ENCODE measurements at regions not wholly inside any gene's neighbourhood (a gene's known extent, or its start where the extent isn't known, plus 50 kb on each side); places are given as distances from the start of the nearest gene placed in this dataset.

GRCh38 chr3:18810306-18810661 is 338.0 kb upstream of the KCNH8 start:
- no peaks in the 10 kb centered on the region for H3K9me3 ChIP-seq
- no peaks in the 10 kb centered on the region for H3K36me3 ChIP-seq
- no peaks in the 10 kb centered on the region for H3K4me1 ChIP-seq
- H3K27ac ChIP-seq: no peak overlapping the region
- 91% methylated on average over 1 of the region's 1 CpG for WGBS
- no peak overlapping the region for H3K4me3 ChIP-seq
- no peak for DNase-seq (ENCODE audit: low spot score in 2 of 2)
- no peaks in the 10 kb centered on the region for H3K27me3 ChIP-seq
- TF ChIP-seq POLR2A (IDR thresholded peaks at IDR 0.05) (no peak), EP300 (IDR thresholded peaks at IDR 0.05) (no peak), CTCF (IDR thresholded peaks at IDR 0.05) (no peak), POLR2AphosphoS5 (IDR thresholded peaks at IDR 0.05) (no peak)

GRCh38 chr3:18809640-18810305 is 338.5 kb upstream of the KCNH8 start:
- WGBS: 72% methylated on average over 3 of the region's 3 CpGs
- DNase-seq (ENCODE audit: low spot score in 2 of 2): no peak

DNA sequence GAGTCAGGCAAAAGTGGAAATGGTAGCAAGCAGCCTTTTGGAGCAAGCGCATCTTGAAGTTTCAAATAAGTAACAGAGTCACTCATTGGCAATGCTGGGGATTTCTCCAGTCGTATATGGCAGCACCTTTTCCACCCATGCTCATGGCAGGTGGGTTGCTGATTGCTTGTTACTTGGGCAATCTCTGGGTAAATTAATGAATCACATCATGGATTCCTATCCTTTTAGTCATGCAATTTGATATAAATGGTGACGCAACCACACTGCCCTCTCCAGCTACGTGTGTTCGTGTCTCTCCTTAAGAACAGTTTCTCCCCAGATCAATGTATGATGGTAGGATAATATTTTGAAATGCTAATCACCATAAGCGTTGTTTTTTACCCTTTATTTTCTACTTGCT is 339.9 kb upstream of the KCNH8 start:
- no peak for TF ChIP-seq POLR2A (IDR thresholded peaks at IDR 0.05)
- no peak for TF ChIP-seq EP300 (IDR thresholded peaks at IDR 0.05)
- no peak for TF ChIP-seq POLR2AphosphoS5 (IDR thresholded peaks at IDR 0.05)
- 87% methylated on average over 6 of the region's 6 CpGs for WGBS
- Histone ChIP-seq H3K4me3 (no peak overlapping the region), H3K36me3 (no peaks in the 10 kb centered on the region), H3K27ac (no peak overlapping the region), H3K27me3 (no peaks in the 10 kb centered on the region), H3K4me1 (no peaks in the 10 kb centered on the region), H3K9me3 (no peaks in the 10 kb centered on the region)
- DNase-seq (ENCODE audit: low spot score in 2 of 2): no peak

More at GRCh38 chr3:18809640-18810305, 338.5 kb upstream of the KCNH8 start:
- Histone ChIP-seq H3K4me3 (no peak overlapping the region), H3K27ac (no peak overlapping the region), H3K36me3 (no peaks in the 10 kb centered on the region), H3K4me1 (no peaks in the 10 kb centered on the region), H3K27me3 (no peaks in the 10 kb centered on the region), H3K9me3 (no peaks in the 10 kb centered on the region)
- TF ChIP-seq CTCF (IDR thresholded peaks at IDR 0.05) (no peak), POLR2AphosphoS5 (IDR thresholded peaks at IDR 0.05) (no peak)

- 60% methylated on average over 3 of the region's 3 CpGs for WGBS
- TF ChIP-seq CTCF (IDR thresholded peaks at IDR 0.05): no peak
- no peak for TF ChIP-seq POLR2A (IDR thresholded peaks at IDR 0.05)
- no peaks in the 10 kb centered on the region for H3K4me1 ChIP-seq
Measured at GRCh38 chr3:18807593-18807992, 340.7 kb upstream of the KCNH8 start.

GRCh38 chr3:18806633-18807032 is 341.7 kb upstream of the KCNH8 start:
- Histone ChIP-seq H3K4me3 (no peak overlapping the region), H3K27me3 (no peaks in the 10 kb centered on the region), H3K4me1 (no peaks in the 10 kb centered on the region), H3K36me3 (no peaks in the 10 kb centered on the region), H3K9me3 (no peaks in the 10 kb centered on the region), H3K27ac (no peak overlapping the region)
- WGBS: 86% methylated on average over 5 of the region's 5 CpGs
- no peak for DNase-seq (ENCODE audit: low spot score in 2 of 2)
- no peak for TF ChIP-seq POLR2AphosphoS5 (IDR thresholded peaks at IDR 0.05)
- no peak for TF ChIP-seq POLR2A (IDR thresholded peaks at IDR 0.05)
- no peak for TF ChIP-seq CTCF (IDR thresholded peaks at IDR 0.05)
- no peak for TF ChIP-seq EP300 (IDR thresholded peaks at IDR 0.05)

More at GRCh38 chr3:18807593-18807992, 340.7 kb upstream of the KCNH8 start:
- H3K4me3 ChIP-seq: no peak overlapping the region
- H3K9me3 ChIP-seq: no peaks in the 10 kb centered on the region
- H3K27me3 ChIP-seq: no peaks in the 10 kb centered on the region
- H3K27ac ChIP-seq: no peak overlapping the region
- DNase-seq (ENCODE audit: low spot score in 2 of 2): no peak
- no peaks in the 10 kb centered on the region for H3K36me3 ChIP-seq

GRCh38 chr3:18797378-18797777 is 350.9 kb upstream of the KCNH8 start:
- Histone ChIP-seq H3K4me3 (no peak overlapping the region), H3K27me3 (no peaks in the 10 kb centered on the region), H3K27ac (no peak overlapping the region), H3K36me3 (no peaks in the 10 kb centered on the region), H3K4me1 (no peaks in the 10 kb centered on the region), H3K9me3 (no peaks in the 10 kb centered on the region)
- 81% methylated on average over 3 of the region's 3 CpGs for WGBS
- no peak for TF ChIP-seq POLR2AphosphoS5 (IDR thresholded peaks at IDR 0.05)
- TF ChIP-seq POLR2A (IDR thresholded peaks at IDR 0.05): no peak
- TF ChIP-seq CTCF (IDR thresholded peaks at IDR 0.05): no peak
- no peak for TF ChIP-seq EP300 (IDR thresholded peaks at IDR 0.05)
- no peak for DNase-seq (ENCODE audit: low spot score in 2 of 2)

Measured in suprapubic skin (tissue), 4 donors.